ENCODE measurements at regions not wholly inside any gene's neighbourhood (a gene's known extent, or its start where the extent isn't known, plus 50 kb on each side); places are given as distances from the start of the nearest gene placed in this dataset.
"Not testable (repeated sequence)": the region's sequence is repeated elsewhere in the genome, so short reads cannot be mapped to it uniquely, and the experiment has no call there.

- no peaks in the 10 kb centered on the region for H3K4me1 Mint-ChIP-seq (ENCODE audit: low read depth, unreplicated experiment)
- Histone ChIP-seq H3K36me3 (ENCODE audit: control insufficient read depth, insufficient read depth, low read length) (no peaks in the 10 kb centered on the region), H3K27me3 (replicated peaks; ENCODE audit: control insufficient read depth, insufficient read depth, low read length) (no peaks in the 10 kb centered on the region), H3K4me1 (no peaks in the 10 kb centered on the region), H3K4me3 (ENCODE audit: low read depth, low read length) (no peak overlapping the region), H3K9me3 (no peaks in the 10 kb centered on the region)
- H3K27ac Mint-ChIP-seq (ENCODE audit: unreplicated experiment) = no peak overlapping the region
- H3K9me3 Mint-ChIP-seq (ENCODE audit: unreplicated experiment) = no peaks in the 10 kb centered on the region
- peaks cover 3% of the 10 kb centered on the region for H3K27me3 Mint-ChIP-seq (ENCODE audit: insufficient read depth, unreplicated experiment)
- no TSS peak for BruUV-seq (replicated peaks)
- H3K36me3 Mint-ChIP-seq (ENCODE audit: insufficient read depth, unreplicated experiment) = no peaks in the 10 kb centered on the region
- POLR2A ChIA-PET = no interaction called here
- H3K4me3 Mint-ChIP-seq (ENCODE audit: unreplicated experiment) = no peak overlapping the region
- intact Hi-C loops (cut with micrococcal nuclease; ENCODE audit: unreplicated experiment) = no loop called here
- no peak for DNase-seq
- CTCF ChIA-PET = no interaction called here
- TF ChIP-seq, protein P1, sequence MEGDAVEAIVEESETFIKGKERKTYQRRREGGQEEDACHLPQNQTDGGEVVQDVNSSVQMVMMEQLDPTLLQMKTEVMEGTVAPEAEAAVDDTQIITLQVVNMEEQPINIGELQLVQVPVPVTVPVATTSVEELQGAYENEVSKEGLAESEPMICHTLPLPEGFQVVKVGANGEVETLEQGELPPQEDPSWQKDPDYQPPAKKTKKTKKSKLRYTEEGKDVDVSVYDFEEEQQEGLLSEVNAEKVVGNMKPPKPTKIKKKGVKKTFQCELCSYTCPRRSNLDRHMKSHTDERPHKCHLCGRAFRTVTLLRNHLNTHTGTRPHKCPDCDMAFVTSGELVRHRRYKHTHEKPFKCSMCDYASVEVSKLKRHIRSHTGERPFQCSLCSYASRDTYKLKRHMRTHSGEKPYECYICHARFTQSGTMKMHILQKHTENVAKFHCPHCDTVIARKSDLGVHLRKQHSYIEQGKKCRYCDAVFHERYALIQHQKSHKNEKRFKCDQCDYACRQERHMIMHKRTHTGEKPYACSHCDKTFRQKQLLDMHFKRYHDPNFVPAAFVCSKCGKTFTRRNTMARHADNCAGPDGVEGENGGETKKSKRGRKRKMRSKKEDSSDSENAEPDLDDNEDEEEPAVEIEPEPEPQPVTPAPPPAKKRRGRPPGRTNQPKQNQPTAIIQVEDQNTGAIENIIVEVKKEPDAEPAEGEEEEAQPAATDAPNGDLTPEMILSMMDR (IDR thresholded peaks at IDR 0.05; ENCODE audit: insufficient read depth in 1 of 2, low read depth in 1 of 2, low read length in 1 of 2, severe bottlenecking in 1 of 2, unreplicated experiment in 1 of 2) = no peak
Measured at GRCh38 chr10:63692220-63692896, 171.2 kb downstream of the REEP3 start.

- POLR2A ChIA-PET; H3K36me3 Mint-ChIP-seq (ENCODE audit: insufficient read depth, unreplicated experiment); BruUV-seq (replicated peaks); H3K9me3 Mint-ChIP-seq (ENCODE audit: unreplicated experiment); H3K4me3 Mint-ChIP-seq (ENCODE audit: unreplicated experiment); DNase-seq; H3K27me3 Mint-ChIP-seq (ENCODE audit: insufficient read depth, unreplicated experiment); H3K4me3 ChIP-seq (ENCODE audit: low read depth, low read length); intact Hi-C loops (cut with micrococcal nuclease; ENCODE audit: unreplicated experiment); CTCF ChIA-PET; H3K9me3 ChIP-seq; H3K4me1 ChIP-seq; H3K4me1 Mint-ChIP-seq (ENCODE audit: low read depth, unreplicated experiment); H3K36me3 ChIP-seq (ENCODE audit: control insufficient read depth, insufficient read depth, low read length); H3K27ac Mint-ChIP-seq (ENCODE audit: unreplicated experiment); H3K27me3 ChIP-seq (replicated peaks; ENCODE audit: control insufficient read depth, insufficient read depth, low read length): not testable (repeated sequence)
Measured at GRCh38 chr10:63693021-63693420, 171.8 kb downstream of the REEP3 start.

DNA sequence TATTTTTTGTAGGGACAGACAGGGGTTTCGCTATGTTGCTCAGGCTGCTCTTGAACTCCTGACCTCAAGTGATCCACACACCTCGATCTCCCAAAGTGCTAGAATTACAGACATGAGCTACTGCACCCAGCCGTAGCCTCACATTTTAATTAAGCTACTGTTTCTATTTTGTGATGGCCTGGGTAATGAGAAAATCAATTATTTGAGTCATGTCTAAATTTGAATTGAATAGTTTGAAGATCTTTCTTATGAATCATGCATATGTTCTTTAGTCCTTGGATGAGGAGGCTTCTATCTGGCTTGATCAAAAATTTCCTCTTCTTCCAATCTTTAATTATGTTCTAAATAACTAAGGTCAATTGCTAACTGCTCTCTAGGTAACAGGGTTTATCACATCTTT is 175.0 kb downstream of the REEP3 start:
- H3K4me3 ChIP-seq (ENCODE audit: low read depth, low read length) = no peak overlapping the region
- ChIA-PET CTCF (no interaction called here), POLR2A (no interaction called here)
- peaks cover 7% of the 10 kb centered on the region; the same call in 1 of the 2 replicates for H3K4me1 ChIP-seq
- no peaks in the 10 kb centered on the region for H3K9me3 ChIP-seq
- H3K36me3 ChIP-seq (ENCODE audit: control insufficient read depth, insufficient read depth, low read length) = no peaks in the 10 kb centered on the region
- no peak overlapping the region for H3K4me3 Mint-ChIP-seq (ENCODE audit: unreplicated experiment)
- H3K27me3 ChIP-seq (replicated peaks; ENCODE audit: control insufficient read depth, insufficient read depth, low read length) = no peaks in the 10 kb centered on the region
- DNase-seq = no peak
- no peaks in the 10 kb centered on the region for H3K27me3 Mint-ChIP-seq (ENCODE audit: insufficient read depth, unreplicated experiment)
- no peaks in the 10 kb centered on the region for H3K9me3 Mint-ChIP-seq (ENCODE audit: unreplicated experiment)
- TF ChIP-seq, protein P1 (IDR thresholded peaks at IDR 0.05; ENCODE audit: insufficient read depth in 1 of 2, low read depth in 1 of 2, low read length in 1 of 2, severe bottlenecking in 1 of 2, unreplicated experiment in 1 of 2) = no peak
- peaks cover 9% of the 10 kb centered on the region for H3K4me1 Mint-ChIP-seq (ENCODE audit: low read depth, unreplicated experiment)
- BruUV-seq (replicated peaks) = no TSS peak
- no peak overlapping the region for H3K27ac Mint-ChIP-seq (ENCODE audit: unreplicated experiment)
- intact Hi-C loops (cut with micrococcal nuclease; ENCODE audit: unreplicated experiment) = no loop called here
- no peaks in the 10 kb centered on the region for H3K36me3 Mint-ChIP-seq (ENCODE audit: insufficient read depth, unreplicated experiment)

Data from Caco-2 (cell line).